Neutrophil (primary cell): ENCODE measurements at regions not wholly inside any gene's neighbourhood (a gene's known extent, or its start where the extent isn't known, plus 50 kb on each side); places are given as distances from the start of the nearest gene placed in this dataset.

Source experiments
- H3K27ac ChIP-seq: fragments of 200-600 bp; sonication (generic); 2 replicates; pipeline ENCODE4 v1.5.1; 2016; ENCODE audit warnings: mild to moderate bottlenecking, moderate library complexity
- H3K27me3 ChIP-seq: fragments of 200-600 bp; sonication (generic); 2 replicates; pipeline ENCODE4 v1.6.0; 2016; ENCODE audit warnings: mild to moderate bottlenecking
- H3K36me3 ChIP-seq: fragments of 200-600 bp; sonication (generic); 2 replicates; pipeline ENCODE4 v1.5.1; 2017
- H3K4me1 ChIP-seq, 2 experiments: fragments of 200-600 bp in 1 of 2; sonication (generic) in 1 of 2; 1 replicate in 1 of 2; 2 replicates in 1 of 2; pipeline versions ENCODE4 v1.5.1 to v1.6.1; 2013 to 2016; ENCODE audit warnings: low read depth in 1 of 2, low read length in 1 of 2, mild to moderate bottlenecking in 1 of 2, moderate library complexity in 1 of 2; ENCODE audit not compliant: control insufficient read depth in 1 of 2, insufficient read depth in 1 of 2
- H3K4me3 ChIP-seq, 2 experiments: fragments of 200-600 bp in 1 of 2; sonication (generic) in 1 of 2; 1 replicate in 1 of 2; 2 replicates in 1 of 2; pipeline ENCODE4 v1.5.1; 2013 to 2016; ENCODE audit warnings: low read depth in 1 of 2, low read length in 1 of 2, mild to moderate bottlenecking in 1 of 2, moderate library complexity in 1 of 2
- H3K9me3 ChIP-seq: fragments of 200-600 bp; sonication (generic); 2 replicates; pipeline ENCODE4 v1.5.1; 2016
- TF ChIP-seq, protein P1 (sequence below): fragments of 200-600 bp; sonication (generic); IDR thresholded peaks from 2 replicates; pipeline ENCODE4 v1.5.1; 2016; ENCODE audit warnings: antibody characterized with exemption

GRCh38 chr4:159564615-159565014, 461.7 kb downstream of the RAPGEF2 start:
- TF ChIP-seq, protein P1, sequence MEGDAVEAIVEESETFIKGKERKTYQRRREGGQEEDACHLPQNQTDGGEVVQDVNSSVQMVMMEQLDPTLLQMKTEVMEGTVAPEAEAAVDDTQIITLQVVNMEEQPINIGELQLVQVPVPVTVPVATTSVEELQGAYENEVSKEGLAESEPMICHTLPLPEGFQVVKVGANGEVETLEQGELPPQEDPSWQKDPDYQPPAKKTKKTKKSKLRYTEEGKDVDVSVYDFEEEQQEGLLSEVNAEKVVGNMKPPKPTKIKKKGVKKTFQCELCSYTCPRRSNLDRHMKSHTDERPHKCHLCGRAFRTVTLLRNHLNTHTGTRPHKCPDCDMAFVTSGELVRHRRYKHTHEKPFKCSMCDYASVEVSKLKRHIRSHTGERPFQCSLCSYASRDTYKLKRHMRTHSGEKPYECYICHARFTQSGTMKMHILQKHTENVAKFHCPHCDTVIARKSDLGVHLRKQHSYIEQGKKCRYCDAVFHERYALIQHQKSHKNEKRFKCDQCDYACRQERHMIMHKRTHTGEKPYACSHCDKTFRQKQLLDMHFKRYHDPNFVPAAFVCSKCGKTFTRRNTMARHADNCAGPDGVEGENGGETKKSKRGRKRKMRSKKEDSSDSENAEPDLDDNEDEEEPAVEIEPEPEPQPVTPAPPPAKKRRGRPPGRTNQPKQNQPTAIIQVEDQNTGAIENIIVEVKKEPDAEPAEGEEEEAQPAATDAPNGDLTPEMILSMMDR: no peak
- Histone ChIP-seq H3K4me1 (no peaks in the 10 kb centered on the region), H3K36me3 (no peaks in the 10 kb centered on the region), H3K27me3 (no peaks in the 10 kb centered on the region), H3K27ac (no peak overlapping the region), H3K9me3 (no peaks in the 10 kb centered on the region), H3K4me3 (no peak overlapping the region)

DNA sequence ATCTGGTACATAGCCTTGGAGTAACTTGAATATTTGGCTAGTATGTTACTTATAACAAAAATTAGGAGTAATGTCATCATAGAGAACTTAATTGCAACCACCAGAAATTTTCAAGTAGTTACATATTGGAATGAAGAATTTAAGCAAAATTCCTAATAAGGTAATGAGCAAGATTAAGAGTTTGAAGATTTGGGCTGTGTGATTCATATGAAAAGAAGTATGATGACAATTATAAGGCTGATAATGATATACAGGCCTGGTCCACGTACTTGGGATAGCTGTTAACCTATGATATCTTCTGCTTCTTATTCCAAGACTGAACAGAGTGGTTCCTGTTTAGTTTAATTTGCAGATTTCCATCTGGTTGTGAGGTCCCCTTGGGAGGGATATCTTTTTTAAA, 463.9 kb downstream of the RAPGEF2 start:
- Histone ChIP-seq H3K9me3 (no peaks in the 10 kb centered on the region), H3K4me1 (no peaks in the 10 kb centered on the region)

GRCh38 chr4:159577241-159577640, 474.4 kb downstream of the RAPGEF2 start:
- no peak overlapping the region for H3K4me3 ChIP-seq
- no peaks in the 10 kb centered on the region for H3K27me3 ChIP-seq
- H3K9me3 ChIP-seq: no peaks in the 10 kb centered on the region
- TF ChIP-seq, protein P1: no peak
- H3K36me3 ChIP-seq: no peaks in the 10 kb centered on the region
- H3K4me1 ChIP-seq: no peaks in the 10 kb centered on the region
- H3K27ac ChIP-seq: no peak overlapping the region

More for the DNA sequence above, 463.9 kb downstream of the RAPGEF2 start:
- H3K36me3 ChIP-seq: no peaks in the 10 kb centered on the region
- TF ChIP-seq, protein P1: no peak
- H3K27ac ChIP-seq: no peak overlapping the region
- H3K27me3 ChIP-seq: no peaks in the 10 kb centered on the region
- H3K4me3 ChIP-seq: no peak overlapping the region

DNA sequence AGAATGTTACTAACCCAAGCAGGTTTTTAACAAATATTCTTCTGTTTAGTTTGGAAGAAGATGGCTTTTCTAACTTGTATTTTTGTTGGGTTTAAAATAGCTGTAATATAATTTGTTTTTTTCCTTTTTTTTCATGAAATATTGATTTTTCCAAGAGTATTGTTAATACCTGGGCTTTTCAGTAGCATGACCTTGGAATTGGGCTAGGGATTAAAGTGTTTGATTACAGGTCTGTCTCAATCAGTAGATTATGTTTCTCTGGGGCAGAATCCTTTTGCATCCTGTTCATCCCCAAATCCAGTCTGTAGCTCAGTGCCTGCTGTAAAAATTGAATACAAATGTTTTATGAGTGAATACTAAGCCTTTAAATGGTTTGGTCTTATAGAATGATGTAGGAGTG, 479.8 kb downstream of the RAPGEF2 start:
- TF ChIP-seq, protein P1: no peak
- Histone ChIP-seq H3K4me3 (no peak overlapping the region), H3K36me3 (no peaks in the 10 kb centered on the region), H3K9me3 (no peaks in the 10 kb centered on the region), H3K27ac (no peak overlapping the region), H3K27me3 (no peaks in the 10 kb centered on the region), H3K4me1 (no peaks in the 10 kb centered on the region)

DNA sequence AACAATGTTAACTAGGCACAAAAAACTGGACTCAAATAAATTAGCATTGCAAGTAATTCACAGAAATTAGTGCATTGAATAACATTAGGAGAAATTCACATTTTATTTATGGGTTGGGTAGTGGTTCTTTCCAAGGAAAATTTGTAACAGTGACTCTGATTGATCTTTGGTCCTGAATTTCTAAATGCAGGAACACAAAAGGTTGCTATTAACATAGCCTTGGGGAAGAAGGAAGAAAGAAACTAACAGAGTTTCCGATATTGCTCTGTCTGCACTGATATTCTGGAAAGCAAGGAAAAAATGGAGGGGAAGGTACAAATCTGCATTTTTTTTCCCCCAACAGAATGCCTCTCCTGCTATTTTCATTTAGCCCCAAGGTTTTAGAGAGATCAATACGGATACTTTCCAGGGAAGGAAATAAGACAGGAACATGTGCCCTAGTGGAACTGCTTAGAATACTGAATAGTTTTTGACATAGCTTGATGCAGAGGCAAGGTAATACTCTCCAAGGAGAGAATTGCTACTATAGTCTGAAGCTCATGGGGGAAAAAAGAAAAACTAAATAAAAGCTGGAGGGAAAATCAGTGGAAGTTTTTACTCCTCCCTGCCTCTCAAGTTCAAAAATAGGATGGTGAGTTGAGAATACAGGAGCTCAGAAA, 490.1 kb downstream of the RAPGEF2 start:
- Histone ChIP-seq H3K4me3 (no peak overlapping the region), H3K27ac (no peak overlapping the region), H3K36me3 (no peaks in the 10 kb centered on the region), H3K27me3 (no peaks in the 10 kb centered on the region), H3K4me1 (no peaks in the 10 kb centered on the region), H3K9me3 (no peaks in the 10 kb centered on the region)
- TF ChIP-seq, protein P1: no peak
